CD4-positive, alpha-beta T cell (primary cell): ENCODE measurements at regions not wholly inside any gene's neighbourhood (a gene's known extent, or its start where the extent isn't known, plus 50 kb on each side); places are given as distances from the start of the nearest gene placed in this dataset.
A peak's percentile ranks its signal among the peaks of the same experiment; 100 is the strongest.
"Not testable (repeated sequence)": the region's sequence is repeated elsewhere in the genome, so short reads cannot be mapped to it uniquely, and the experiment has no call there.

Experiments
- ATAC-seq: fragments of 200-7000 bp; cut with Tn5 transposase; one replicate; pipeline ENCODE4 v1.10.0; 2022; ENCODE audit warnings: mild to moderate bottlenecking; ENCODE audit not compliant: poor library complexity
- CTCF ChIA-PET: fragments of 350-600 bp; sonication (Branson Sonifier 250); formaldehyde crosslinking; loops from one replicate; lab custom pipeline; 2021; ENCODE audit warnings: antibody characterized with exemption, inconsistent platforms; lab: Charles Lee
- POLR2A ChIA-PET: fragments of 350-600 bp; sonication (Branson Sonifier 250); formaldehyde crosslinking; loops from one replicate; lab custom pipeline; 2021; ENCODE audit warnings: antibody characterized with exemption, inconsistent platforms; lab: Charles Lee
- DNase-seq, 14 experiments: peaks; one replicate each; pipeline ENCODE4 v3.0.0-alpha.2; 2013 to 2020; ENCODE audit warnings: mixed read lengths in 2 of 14
- H3K27ac ChIP-seq, 2 donors: one replicate each; pipeline versions ENCODE4 v1.5.1 to v1.7.0; 2013; ENCODE audit warnings: low read length in 2 of 2, low read depth in 1 of 2, mild to moderate bottlenecking in 1 of 2
- H3K27me3 ChIP-seq, 2 experiments: 1 replicate in 1 of 2; 2 replicates in 1 of 2; pipeline versions ENCODE4 v1.6.1 to v1.7.0; 2013; ENCODE audit warnings: low read length in 2 of 2, control low read depth in 1 of 2, mild to moderate bottlenecking in 1 of 2, moderate library complexity in 1 of 2; ENCODE audit not compliant: insufficient read depth in 2 of 2, control insufficient read depth in 1 of 2
- H3K36me3 ChIP-seq: one replicate; pipeline ENCODE4 v1.6.1; 2013; ENCODE audit warnings: low read length, control low read depth; ENCODE audit not compliant: insufficient read depth
- H3K4me1 ChIP-seq: one replicate; pipeline ENCODE4 v1.6.1; 2013; ENCODE audit warnings: low read length, control low read depth; ENCODE audit not compliant: insufficient read depth
- H3K4me3 ChIP-seq: one replicate; pipeline ENCODE4 v1.5.1; 2013; ENCODE audit warnings: mild to moderate bottlenecking, low read length, moderate library complexity
- H3K9me3 ChIP-seq, 2 experiments: 1 replicate in 1 of 2; 2 replicates in 1 of 2; pipeline versions ENCODE4 v1.6.1 to v1.7.0; 2013; ENCODE audit warnings: low read length in 2 of 2, mild to moderate bottlenecking in 2 of 2, control low read depth in 1 of 2, moderate library complexity in 1 of 2; ENCODE audit not compliant: control insufficient read depth in 1 of 2, insufficient read depth in 1 of 2
- H3K27ac Mint-ChIP-seq: one replicate; pipeline ENCODE4 v1.8.0; 2020; ENCODE audit warnings: mixed read lengths
- H3K27me3 Mint-ChIP-seq: one replicate; pipeline ENCODE4 v1.8.0; 2021; ENCODE audit warnings: mixed read lengths
- H3K36me3 Mint-ChIP-seq: one replicate; pipeline ENCODE4 v1.8.0; 2021; ENCODE audit warnings: low read depth, mixed read lengths
- H3K4me1 Mint-ChIP-seq: one replicate; pipeline ENCODE4 v1.8.0; 2021; ENCODE audit warnings: low read depth, mixed read lengths
- H3K4me3 Mint-ChIP-seq: one replicate; pipeline ENCODE4 v1.8.0; 2020; ENCODE audit warnings: mild to moderate bottlenecking, mixed read lengths
- H3K9me3 Mint-ChIP-seq: one replicate; pipeline ENCODE4 v1.8.0; 2020; ENCODE audit warnings: mixed read lengths
- intact Hi-C, 2 experiments: fragments of 100-400 bp; cut with DNase I in 1 of 2; cut with micrococcal nuclease in 1 of 2; formaldehyde crosslinking; loops; one replicate each; pipeline versions ENCODE4 v1.15.1 to v1.9.0; 2023 to 2025; cut with DNase I, micrococcal nuclease
- TF ChIP-seq, protein P1 (sequence below): fragments of 200-600 bp; IDR thresholded peaks from one replicate; pipeline ENCODE4 v1.8.0; 2022; ENCODE audit warnings: antibody characterized with exemption, mild to moderate bottlenecking

DNA sequence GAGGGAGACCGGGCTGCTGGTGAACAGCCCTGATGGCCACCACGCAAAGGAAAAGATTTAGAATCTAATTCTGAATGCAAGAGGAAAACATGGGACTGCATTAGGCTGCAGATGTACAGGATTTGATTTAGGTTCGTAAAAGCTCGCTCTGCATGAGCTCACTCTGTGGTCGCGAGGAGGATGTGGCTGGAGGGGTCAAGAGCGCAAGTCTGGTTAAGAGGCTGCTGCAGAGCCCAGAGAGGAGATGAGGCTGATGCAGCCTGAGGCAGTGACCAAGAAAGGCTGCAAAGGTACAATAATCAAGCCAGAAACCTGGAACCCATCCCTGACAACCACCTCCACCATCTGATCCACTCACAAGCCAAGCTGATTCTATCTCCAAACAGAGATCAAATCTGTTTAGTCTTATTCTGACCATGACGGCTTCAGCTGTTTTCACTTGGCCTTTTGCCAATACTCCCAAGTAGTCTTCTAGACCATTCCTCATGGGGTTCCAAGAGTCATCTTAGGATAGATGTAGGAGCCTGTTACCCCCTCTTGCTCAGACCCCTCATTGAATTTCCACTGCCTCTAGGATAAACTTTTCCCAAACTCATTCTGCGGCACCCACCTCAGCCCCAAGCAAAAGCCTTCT, 58.9 kb upstream of the ARL4C start:
- no peaks in the 10 kb centered on the region for H3K36me3 Mint-ChIP-seq
- ATAC-seq: no peak
- DNase-seq: peak in 2 of 14 experiments; percentile 6 to 23
- H3K4me1 Mint-ChIP-seq: no peaks in the 10 kb centered on the region
- TF ChIP-seq, protein P1, sequence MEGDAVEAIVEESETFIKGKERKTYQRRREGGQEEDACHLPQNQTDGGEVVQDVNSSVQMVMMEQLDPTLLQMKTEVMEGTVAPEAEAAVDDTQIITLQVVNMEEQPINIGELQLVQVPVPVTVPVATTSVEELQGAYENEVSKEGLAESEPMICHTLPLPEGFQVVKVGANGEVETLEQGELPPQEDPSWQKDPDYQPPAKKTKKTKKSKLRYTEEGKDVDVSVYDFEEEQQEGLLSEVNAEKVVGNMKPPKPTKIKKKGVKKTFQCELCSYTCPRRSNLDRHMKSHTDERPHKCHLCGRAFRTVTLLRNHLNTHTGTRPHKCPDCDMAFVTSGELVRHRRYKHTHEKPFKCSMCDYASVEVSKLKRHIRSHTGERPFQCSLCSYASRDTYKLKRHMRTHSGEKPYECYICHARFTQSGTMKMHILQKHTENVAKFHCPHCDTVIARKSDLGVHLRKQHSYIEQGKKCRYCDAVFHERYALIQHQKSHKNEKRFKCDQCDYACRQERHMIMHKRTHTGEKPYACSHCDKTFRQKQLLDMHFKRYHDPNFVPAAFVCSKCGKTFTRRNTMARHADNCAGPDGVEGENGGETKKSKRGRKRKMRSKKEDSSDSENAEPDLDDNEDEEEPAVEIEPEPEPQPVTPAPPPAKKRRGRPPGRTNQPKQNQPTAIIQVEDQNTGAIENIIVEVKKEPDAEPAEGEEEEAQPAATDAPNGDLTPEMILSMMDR: no peak
- H3K9me3 Mint-ChIP-seq: peaks cover 6% of the 10 kb centered on the region
- POLR2A ChIA-PET: no interaction called here
- H3K9me3 ChIP-seq: peaks cover 0 to 9% of the 10 kb centered on the region in 2 experiments
- H3K36me3 ChIP-seq: no peaks in the 10 kb centered on the region
- intact Hi-C loops: no loop called here
- no peak overlapping the region for H3K4me3 Mint-ChIP-seq
- CTCF ChIA-PET: no interaction called here
- no peaks in the 10 kb centered on the region for H3K4me1 ChIP-seq
- H3K27ac ChIP-seq: no peak overlapping the region
- H3K27ac Mint-ChIP-seq: no peak overlapping the region
- H3K27me3 ChIP-seq: peaks cover 0 to 2% of the 10 kb centered on the region in 2 experiments
- H3K4me3 ChIP-seq: no peak overlapping the region
- H3K27me3 Mint-ChIP-seq: peaks cover 29% of the 10 kb centered on the region

DNA sequence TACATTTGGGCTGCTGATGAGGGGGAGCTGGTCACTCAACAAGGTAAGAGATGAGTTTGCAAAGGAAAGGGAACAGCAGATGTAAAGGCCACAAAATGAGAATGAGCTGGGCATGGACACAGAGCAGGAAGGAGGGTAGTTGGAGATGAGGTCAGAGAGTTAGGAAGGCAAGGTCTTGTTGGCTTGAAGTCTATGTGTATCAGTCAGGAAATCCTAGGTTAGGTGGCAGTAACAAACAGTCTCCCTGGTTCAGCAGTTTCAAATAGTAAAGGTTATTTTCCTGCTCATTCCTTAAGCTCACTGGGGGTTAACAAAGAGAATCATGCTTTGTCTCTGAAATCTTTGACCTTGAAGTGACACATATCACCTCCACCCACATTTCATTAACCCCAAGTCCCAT, 58.3 kb upstream of the ARL4C start:
- Mint-ChIP-seq H3K36me3 (no peaks in the 10 kb centered on the region), H3K9me3 (peaks cover 6% of the 10 kb centered on the region), H3K4me3 (no peak overlapping the region), H3K4me1 (peaks cover 4% of the 10 kb centered on the region), H3K27ac (no peak overlapping the region), H3K27me3 (peaks cover 27% of the 10 kb centered on the region)
- TF ChIP-seq, protein P1: no peak
- ChIA-PET CTCF (no interaction called here), POLR2A (no interaction called here)
- intact Hi-C loops: no loop called here
- Histone ChIP-seq H3K4me1 (no peaks in the 10 kb centered on the region), H3K27ac (no peak overlapping the region), H3K9me3 (peaks cover 0 to 6% of the 10 kb centered on the region in 2 experiments), H3K27me3 (peaks cover under 1 to 2% of the 10 kb centered on the region in 2 experiments), H3K36me3 (no peaks in the 10 kb centered on the region), H3K4me3 (no peak overlapping the region)
- no peak for ATAC-seq
- no peak for DNase-seq

DNA sequence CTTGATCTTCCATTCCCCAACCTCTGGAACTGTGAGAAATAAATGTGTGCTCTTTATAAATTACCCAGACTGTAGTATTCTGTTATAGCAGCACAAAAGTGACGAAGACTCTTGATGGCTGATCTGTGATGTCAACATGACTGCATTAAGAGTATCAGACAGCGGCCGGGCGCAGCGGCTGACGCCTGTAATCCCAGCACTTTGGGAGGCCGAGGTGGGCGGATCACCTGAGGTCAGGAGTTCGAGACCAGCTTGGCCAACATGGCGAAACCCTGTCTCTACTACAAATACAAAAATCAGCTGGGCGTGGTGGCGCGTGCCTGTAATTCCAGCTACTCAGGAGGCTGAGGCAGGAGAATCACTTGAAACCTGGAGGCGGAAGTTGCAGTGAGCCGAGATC, 56.3 kb upstream of the ARL4C start:
- H3K36me3 ChIP-seq, H3K9me3 ChIP-seq, CTCF ChIA-PET, H3K27ac Mint-ChIP-seq, POLR2A ChIA-PET, H3K36me3 Mint-ChIP-seq, H3K4me1 Mint-ChIP-seq, ATAC-seq, H3K27ac ChIP-seq, H3K27me3 ChIP-seq, DNase-seq, H3K9me3 Mint-ChIP-seq, H3K4me3 Mint-ChIP-seq, H3K4me1 ChIP-seq, H3K4me3 ChIP-seq: not testable (repeated sequence)
- peaks cover 27% of the 10 kb centered on the region for H3K27me3 Mint-ChIP-seq
- intact Hi-C loops: loop anchor here in 1 of 2 experiments (5.0 kb wide), 1 partner anchor 1194 kb away; no protein-coding TSS in a partner anchor
